ENCODE measurements at regions not wholly inside any gene's neighbourhood (a gene's known extent, or its start where the extent isn't known, plus 50 kb on each side); places are given as distances from the start of the nearest gene placed in this dataset.

GRCh38 chr4:181137351-181137750 is 1105.9 kb upstream of the TENM3 start:
- no peak for TF ChIP-seq CTCF (IDR thresholded peaks at IDR 0.05; ENCODE audit: control extremely low read depth, extremely low read depth)
- Histone ChIP-seq H3K36me3 (ENCODE audit: control insufficient read depth in 4 of 4, insufficient read depth in 4 of 4, low read length in 4 of 4) (no peaks in the 10 kb centered on the region), H3K4me1 (ENCODE audit: control insufficient read depth in 5 of 5, insufficient read depth in 5 of 5, low read length in 5 of 5) (peaks cover 0 to 8% (median 0%) of the 10 kb centered on the region in 5 donors), H3K9ac (ENCODE audit: insufficient read depth in 1 of 2, low read length in 2 of 2) (no peak overlapping the region), H3K27ac (ENCODE audit: low read depth in 1 of 2, low read length in 1 of 2) (no peak overlapping the region), H3K4me3 (no peak overlapping the region), H3K27me3 (ENCODE audit: control insufficient read depth in 3 of 3, insufficient read depth in 3 of 3, low read length in 2 of 3) (no peaks in the 10 kb centered on the region), H3K9me3 (ENCODE audit: control insufficient read depth in 4 of 4, insufficient read depth in 3 of 4, low read length in 3 of 4) (peaks cover 0 to 3% (median 0%) of the 10 kb centered on the region in 4 donors)
- DNase-seq (no peak), ATAC-seq (ENCODE audit: insufficient read depth, low FRiP score) (no peak)
- 85 to 89% methylated on average over 3 of the region's 3 CpGs for WGBS, 2 donors

GRCh38 chr4:181138116-181138515 is 1105.1 kb upstream of the TENM3 start:
- 78 to 88% methylated on average over 8 of the region's 8 CpGs for WGBS, 2 donors
- peaks cover 0 to 5% (median 0%) of the 10 kb centered on the region in 4 donors for H3K9me3 ChIP-seq (ENCODE audit: control insufficient read depth in 4 of 4, insufficient read depth in 3 of 4, low read length in 3 of 4)
- H3K4me1 ChIP-seq (ENCODE audit: control insufficient read depth in 5 of 5, insufficient read depth in 5 of 5, low read length in 5 of 5) = peaks cover 0 to 8% (median 0%) of the 10 kb centered on the region in 5 donors
- no peak overlapping the region for H3K4me3 ChIP-seq
- no peak overlapping the region for H3K27ac ChIP-seq (ENCODE audit: low read depth in 1 of 2, low read length in 1 of 2)
- no peak for TF ChIP-seq CTCF (IDR thresholded peaks at IDR 0.05; ENCODE audit: control extremely low read depth, extremely low read depth)
- no peaks in the 10 kb centered on the region for H3K36me3 ChIP-seq (ENCODE audit: control insufficient read depth in 4 of 4, insufficient read depth in 4 of 4, low read length in 4 of 4)
- H3K27me3 ChIP-seq (ENCODE audit: control insufficient read depth in 3 of 3, insufficient read depth in 3 of 3, low read length in 2 of 3) = no peaks in the 10 kb centered on the region
- ATAC-seq (ENCODE audit: insufficient read depth, low FRiP score) = no peak
- no peak for DNase-seq
- H3K9ac ChIP-seq (ENCODE audit: insufficient read depth in 1 of 2, low read length in 2 of 2) = no peak overlapping the region

- TF ChIP-seq CTCF (IDR thresholded peaks at IDR 0.05; ENCODE audit: control extremely low read depth, extremely low read depth) = no peak
- peaks cover 0 to 16% (median 0%) of the 10 kb centered on the region in 5 donors for H3K4me1 ChIP-seq (ENCODE audit: control insufficient read depth in 5 of 5, insufficient read depth in 5 of 5, low read length in 5 of 5)
- H3K27ac ChIP-seq (ENCODE audit: low read depth in 1 of 2, low read length in 1 of 2) = no peak overlapping the region
- peaks cover 0 to 2% (median 0%) of the 10 kb centered on the region in 4 donors for H3K9me3 ChIP-seq (ENCODE audit: control insufficient read depth in 4 of 4, insufficient read depth in 3 of 4, low read length in 3 of 4)
- H3K4me3 ChIP-seq = no peak overlapping the region
- no peaks in the 10 kb centered on the region for H3K27me3 ChIP-seq (ENCODE audit: control insufficient read depth in 3 of 3, insufficient read depth in 3 of 3, low read length in 2 of 3)
- WGBS, 2 donors = 58 to 68% methylated on average over 6 of the region's 6 CpGs
- no peaks in the 10 kb centered on the region for H3K36me3 ChIP-seq (ENCODE audit: control insufficient read depth in 4 of 4, insufficient read depth in 4 of 4, low read length in 4 of 4)
- ATAC-seq (ENCODE audit: insufficient read depth, low FRiP score) (no peak), DNase-seq (peak in 2 of 3 donors; percentile 11 to 61)
- no peak overlapping the region for H3K9ac ChIP-seq (ENCODE audit: insufficient read depth in 1 of 2, low read length in 2 of 2)
Observed at GRCh38 chr4:181140037-181140603, 1103.1 kb upstream of the TENM3 start.
